Body of pancreas (tissue), 4 donors: ENCODE measurements at regions not wholly inside any gene's neighbourhood (a gene's known extent, or its start where the extent isn't known, plus 50 kb on each side); places are given as distances from the start of the nearest gene placed in this dataset.

Source experiments
- CTCF ChIP-seq, 7 experiments: fragments of 450-650 bp in 4 of 7; fragments of 200-600 bp in 3 of 7; sonication (generic) in 3 of 7; IDR thresholded peaks; one replicate each; pipeline ENCODE4 v1.5.1; 2016 to 2019; ENCODE audit warnings: antibody characterized with exemption in 7 of 7
- POLR2A ChIP-seq, 3 donors: fragments of 450-650 bp; IDR thresholded peaks; one replicate each; pipeline ENCODE4 v1.6.1; 2016; ENCODE audit warnings: antibody characterized with exemption in 3 of 3, mild to moderate bottlenecking in 2 of 3

DNA sequence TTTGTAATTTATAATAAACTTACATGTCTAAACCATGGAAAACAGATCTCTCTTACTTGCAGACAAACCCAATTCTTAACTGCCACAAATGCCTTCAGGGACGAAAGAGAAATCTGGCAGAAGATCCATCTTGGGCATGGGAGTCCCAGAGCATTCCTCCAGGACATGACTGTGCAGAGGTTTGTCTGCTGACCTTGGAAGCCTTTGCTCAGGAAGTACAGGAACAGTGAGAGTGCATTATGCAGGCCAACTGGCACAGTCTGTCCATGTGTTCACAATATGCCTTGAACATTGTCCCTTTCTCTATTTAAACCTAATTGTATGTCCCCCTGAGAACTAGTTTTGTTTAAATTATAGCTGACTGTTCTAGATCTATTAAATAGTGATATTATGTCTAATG lies 467.1 kb downstream of the ATP23 start:
- TF ChIP-seq CTCF (IDR thresholded peaks at IDR 0.05) (no peak), POLR2A (IDR thresholded peaks at IDR 0.05) (no peak)
